Naive thymus-derived CD8-positive, alpha-beta T cell (primary cell): ENCODE measurements at regions not wholly inside any gene's neighbourhood (a gene's known extent, or its start where the extent isn't known, plus 50 kb on each side); places are given as distances from the start of the nearest gene placed in this dataset.
A peak's percentile ranks its signal among the peaks of the same experiment; 100 is the strongest.

Experiments
- ATAC-seq, 2 donors: fragments of 150-1000 bp; cut with Tn5 transposase in 1 of 2; sonication (Bioruptor Pico), chemical (Tn5 transposase) in 1 of 2; 1 replicate in 1 of 2; 2 replicates in 1 of 2; pipeline ENCODE4 v1.10.0; 2021; ENCODE audit warnings: mild to moderate bottlenecking in 2 of 2, moderate library complexity in 2 of 2
- POLR2A ChIA-PET: fragments of 350-600 bp; sonication (Branson Sonifier 250); formaldehyde crosslinking; loops from one replicate; lab custom pipeline; 2021; ENCODE audit warnings: antibody characterized with exemption; lab: Charles Lee
- DNase-seq, 10 donors: peaks; one replicate each; pipeline versions ENCODE4 v3.0.0 to v3.0.0-alpha.2; 2020 to 2022
- H3K27ac Mint-ChIP-seq, 10 donors: one replicate each; pipeline ENCODE4 v1.8.0; 2020 to 2022; ENCODE audit warnings: mild to moderate bottlenecking in 10 of 10, mixed read lengths in 10 of 10, moderate library complexity in 4 of 10, inconsistent platforms in 1 of 10
- H3K27me3 Mint-ChIP-seq, 5 donors: one replicate each; pipeline ENCODE4 v1.8.0; 2021 to 2022; ENCODE audit warnings: mixed read lengths in 5 of 5
- H3K36me3 Mint-ChIP-seq, 3 donors: one replicate each; pipeline ENCODE4 v1.8.0; 2020 to 2022; ENCODE audit warnings: mixed read lengths in 3 of 3, mild to moderate bottlenecking in 2 of 3, inconsistent platforms in 1 of 3
- H3K4me1 Mint-ChIP-seq, 4 donors: one replicate each; pipeline ENCODE4 v1.8.0; 2021 to 2022; ENCODE audit warnings: mixed read lengths in 4 of 4
- H3K4me3 Mint-ChIP-seq, 10 donors: one replicate each; pipeline ENCODE4 v1.8.0; 2020 to 2022; ENCODE audit warnings: mild to moderate bottlenecking in 10 of 10, mixed read lengths in 10 of 10, moderate library complexity in 6 of 10, inconsistent platforms in 1 of 10
- H3K9me3 Mint-ChIP-seq, 9 donors: one replicate each; pipeline ENCODE4 v1.8.0; 2020 to 2022; ENCODE audit warnings: mixed read lengths in 9 of 9, mild to moderate bottlenecking in 3 of 9, inconsistent platforms in 1 of 9, moderate library complexity in 1 of 9

GRCh38 chr2:118240276-118240675 is 152.0 kb downstream of the INSIG2 start:
- H3K36me3 Mint-ChIP-seq = peaks cover 0 to 23% (median 0%) of the 10 kb centered on the region in 3 donors
- H3K4me3 Mint-ChIP-seq = no peak overlapping the region
- POLR2A ChIA-PET = no interaction called here
- DNase-seq = no peak
- peaks cover 30 to 71% (median 48%) of the 10 kb centered on the region in 5 donors for H3K27me3 Mint-ChIP-seq
- H3K9me3 Mint-ChIP-seq = peaks cover 0 to 26% (median 4%) of the 10 kb centered on the region in 9 donors
- ATAC-seq = no peak
- H3K27ac Mint-ChIP-seq = no peak overlapping the region
- H3K4me1 Mint-ChIP-seq = peaks cover 0 to 2% (median 0%) of the 10 kb centered on the region in 4 donors

- Mint-ChIP-seq H3K27ac (no peak overlapping the region), H3K4me1 (peaks cover 0 to 2% (median 0%) of the 10 kb centered on the region in 4 donors), H3K4me3 (no peak overlapping the region), H3K9me3 (peaks cover 0 to 26% (median 4%) of the 10 kb centered on the region in 9 donors), H3K27me3 (peaks cover 26 to 68% (median 47%) of the 10 kb centered on the region in 5 donors), H3K36me3 (peaks cover 0 to 23% (median 0%) of the 10 kb centered on the region in 3 donors)
- POLR2A ChIA-PET = no interaction called here
- ATAC-seq (no peak), DNase-seq (no peak)
These were observed 151.0 kb downstream of the INSIG2 start for GRCh38 chr2:118239284-118239683.

- H3K27ac Mint-ChIP-seq = no peak overlapping the region
- H3K4me3 Mint-ChIP-seq = no peak overlapping the region
- POLR2A ChIA-PET = no interaction called here
- peaks cover 0 to 23% (median 0%) of the 10 kb centered on the region in 3 donors for H3K36me3 Mint-ChIP-seq
- no peaks in the 10 kb centered on the region for H3K4me1 Mint-ChIP-seq
- DNase-seq = no peak
- peaks cover 0 to 26% (median 4%) of the 10 kb centered on the region in 9 donors for H3K9me3 Mint-ChIP-seq
- H3K27me3 Mint-ChIP-seq = peaks cover 22 to 58% (median 44%) of the 10 kb centered on the region in 5 donors
- ATAC-seq = no peak
These were observed 149.2 kb downstream of the INSIG2 start for GRCh38 chr2:118237451-118237850.

GRCh38 chr2:118232796-118233195 is 144.5 kb downstream of the INSIG2 start:
- no peaks in the 10 kb centered on the region for H3K4me1 Mint-ChIP-seq
- H3K27ac Mint-ChIP-seq = no peak overlapping the region
- POLR2A ChIA-PET = no interaction called here
- no peak for DNase-seq
- peaks cover 0 to 11% (median 0%) of the 10 kb centered on the region in 9 donors for H3K9me3 Mint-ChIP-seq
- H3K27me3 Mint-ChIP-seq = peaks cover 16 to 54% (median 42%) of the 10 kb centered on the region in 5 donors
- peaks cover 0 to 11% (median 0%) of the 10 kb centered on the region in 3 donors for H3K36me3 Mint-ChIP-seq
- ATAC-seq = no peak
- H3K4me3 Mint-ChIP-seq = no peak overlapping the region

GRCh38 chr2:118232391-118232790 is 144.1 kb downstream of the INSIG2 start:
- Mint-ChIP-seq H3K27me3 (peaks cover 15 to 56% (median 42%) of the 10 kb centered on the region in 5 donors), H3K9me3 (peaks cover 0 to 7% (median 0%) of the 10 kb centered on the region in 9 donors), H3K4me1 (no peaks in the 10 kb centered on the region), H3K4me3 (no peak overlapping the region), H3K36me3 (peaks cover 0 to 7% (median 0%) of the 10 kb centered on the region in 3 donors), H3K27ac (no peak overlapping the region)
- no peak for DNase-seq
- ATAC-seq = no peak
- POLR2A ChIA-PET = no interaction called here

- no peak for DNase-seq
- POLR2A ChIA-PET = interaction anchor here (0.6 kb wide), 1 partner anchor 16 kb away, joined by 5 read pairs; no protein-coding TSS in a partner anchor
- peaks cover 0 to under 1% (median 0%) of the 10 kb centered on the region in 9 donors for H3K9me3 Mint-ChIP-seq
These were observed 143.5 kb downstream of the INSIG2 start for GRCh38 chr2:118231759-118232158.

GRCh38 chr2:118227698-118228508 is 139.6 kb downstream of the INSIG2 start:
- Mint-ChIP-seq H3K9me3 (peaks cover 0 to 3% (median 0%) of the 10 kb centered on the region in 9 donors), H3K36me3 (no peaks in the 10 kb centered on the region), H3K4me1 (peaks cover 6 to 22% (median 16%) of the 10 kb centered on the region in 4 donors), H3K27ac (peak overlapping the region in 1 of 10 donors; percentile 6), H3K27me3 (peaks cover 30 to 63% (median 59%) of the 10 kb centered on the region in 5 donors), H3K4me3 (no peak overlapping the region)
- ATAC-seq (no peak), DNase-seq (no peak)
- POLR2A ChIA-PET = interaction anchor here (0.7 kb wide), 1 partner anchor 214 kb away, joined by 4 read pairs; the partner anchor contains the start of gene CCDC93

More at GRCh38 chr2:118231759-118232158, 143.5 kb downstream of the INSIG2 start:
- Mint-ChIP-seq H3K4me3 (no peak overlapping the region), H3K27me3 (peaks cover 16 to 53% (median 41%) of the 10 kb centered on the region in 5 donors), H3K36me3 (peaks cover 0 to under 1% (median 0%) of the 10 kb centered on the region in 3 donors), H3K4me1 (no peaks in the 10 kb centered on the region), H3K27ac (no peak overlapping the region)
- no peak for ATAC-seq

GRCh38 chr2:118225666-118226065 is 137.4 kb downstream of the INSIG2 start:
- H3K27me3 Mint-ChIP-seq = peaks cover 44 to 72% (median 70%) of the 10 kb centered on the region in 5 donors
- peaks cover 8 to 30% (median 24%) of the 10 kb centered on the region in 4 donors for H3K4me1 Mint-ChIP-seq
- DNase-seq = no peak
- H3K27ac Mint-ChIP-seq = peak overlapping the region in 4 of 10 donors; percentile 38 to 88 (median 67)
- POLR2A ChIA-PET = no interaction called here
- peak overlapping the region in 5 of 10 donors; percentile 25 to 86 (median 83) for H3K4me3 Mint-ChIP-seq
- H3K9me3 Mint-ChIP-seq = peaks cover 0 to 3% (median 0%) of the 10 kb centered on the region in 9 donors
- no peak for ATAC-seq
- no peaks in the 10 kb centered on the region for H3K36me3 Mint-ChIP-seq

GRCh38 chr2:118224895-118225311 is 136.6 kb downstream of the INSIG2 start:
- POLR2A ChIA-PET = interaction anchor here (0.7 to 1.0 kb wide), 2 partner anchors 37 to 38 kb away, joined by 3 read pairs; no protein-coding TSS in a partner anchor
- peaks cover 0 to 3% (median 0%) of the 10 kb centered on the region in 9 donors for H3K9me3 Mint-ChIP-seq
- peaks cover 44 to 79% (median 69%) of the 10 kb centered on the region in 5 donors for H3K27me3 Mint-ChIP-seq
- H3K27ac Mint-ChIP-seq = peak overlapping the region in 9 of 10 donors; percentile 38 to 93 (median 88)
- peak; percentile 24 to 43 for ATAC-seq
- peak overlapping the region; percentile 67 to 88 (median 83) for H3K4me3 Mint-ChIP-seq
- peak in 4 of 10 donors; percentile 5 to 24 (median 9) for DNase-seq
- H3K4me1 Mint-ChIP-seq = peaks cover 8 to 30% (median 24%) of the 10 kb centered on the region in 4 donors
- H3K36me3 Mint-ChIP-seq = no peaks in the 10 kb centered on the region

GRCh38 chr2:118223992-118224894 is 136.0 kb downstream of the INSIG2 start:
- Mint-ChIP-seq H3K4me1 (peaks cover 8 to 30% (median 24%) of the 10 kb centered on the region in 4 donors), H3K27ac (peak overlapping the region in 9 of 10 donors; percentile 70 to 93 (median 89)), H3K9me3 (peaks cover 0 to 3% (median 0%) of the 10 kb centered on the region in 9 donors), H3K27me3 (peaks cover 44 to 86% (median 63%) of the 10 kb centered on the region in 5 donors), H3K4me3 (peak overlapping the region; percentile 83 to 94 (median 91)), H3K36me3 (no peaks in the 10 kb centered on the region)
- peak; percentile 59 to 73 for ATAC-seq
- DNase-seq = peak in 7 of 10 donors; percentile 9 to 48 (median 23)
- POLR2A ChIA-PET = interaction anchor here (0.7 to 1.2 kb wide), 5 partner anchors 37 to 177 kb away, joined by 3 to 4 read pairs (median 3); partner anchors contain the start of gene INSIG2

- peak in 6 of 10 donors; percentile 3 to 43 (median 16) for DNase-seq
- Mint-ChIP-seq H3K36me3 (no peaks in the 10 kb centered on the region), H3K27ac (peak overlapping the region in 9 of 10 donors; percentile 39 to 92 (median 72)), H3K4me1 (peaks cover 8 to 30% (median 24%) of the 10 kb centered on the region in 4 donors), H3K9me3 (peaks cover 0 to 3% (median 0%) of the 10 kb centered on the region in 9 donors), H3K27me3 (peaks cover 44 to 88% (median 62%) of the 10 kb centered on the region in 5 donors), H3K4me3 (peak overlapping the region; percentile 83 to 94 (median 91))
- POLR2A ChIA-PET = interaction anchor here (0.7 to 1.2 kb wide), 4 partner anchors 38 to 177 kb away, joined by 3 to 4 read pairs (median 3); partner anchors contain the start of gene INSIG2
- peak; percentile 36 to 55 for ATAC-seq
These were observed 135.3 kb downstream of the INSIG2 start for GRCh38 chr2:118223511-118223991.
